Naive thymus-derived CD8-positive, alpha-beta T cell (primary cell): ENCODE measurements at regions not wholly inside any gene's neighbourhood (a gene's known extent, or its start where the extent isn't known, plus 50 kb on each side); places are given as distances from the start of the nearest gene placed in this dataset.
"Not testable (repeated sequence)": the region's sequence is repeated elsewhere in the genome, so short reads cannot be mapped to it uniquely, and the experiment has no call there.

Source experiments
- ATAC-seq, 2 donors: fragments of 150-1000 bp; cut with Tn5 transposase in 1 of 2; sonication (Bioruptor Pico), chemical (Tn5 transposase) in 1 of 2; 1 replicate in 1 of 2; 2 replicates in 1 of 2; pipeline ENCODE4 v1.10.0; 2021; ENCODE audit warnings: mild to moderate bottlenecking in 2 of 2, moderate library complexity in 2 of 2
- POLR2A ChIA-PET: fragments of 350-600 bp; sonication (Branson Sonifier 250); formaldehyde crosslinking; loops from one replicate; lab custom pipeline; 2021; ENCODE audit warnings: antibody characterized with exemption; lab: Charles Lee
- DNase-seq, 10 donors: peaks; one replicate each; pipeline versions ENCODE4 v3.0.0 to v3.0.0-alpha.2; 2020 to 2022
- H3K27ac Mint-ChIP-seq, 10 donors: one replicate each; pipeline ENCODE4 v1.8.0; 2020 to 2022; ENCODE audit warnings: mild to moderate bottlenecking in 10 of 10, mixed read lengths in 10 of 10, moderate library complexity in 4 of 10, inconsistent platforms in 1 of 10
- H3K27me3 Mint-ChIP-seq, 5 donors: one replicate each; pipeline ENCODE4 v1.8.0; 2021 to 2022; ENCODE audit warnings: mixed read lengths in 5 of 5
- H3K36me3 Mint-ChIP-seq, 3 donors: one replicate each; pipeline ENCODE4 v1.8.0; 2020 to 2022; ENCODE audit warnings: mixed read lengths in 3 of 3, mild to moderate bottlenecking in 2 of 3, inconsistent platforms in 1 of 3
- H3K4me1 Mint-ChIP-seq, 4 donors: one replicate each; pipeline ENCODE4 v1.8.0; 2021 to 2022; ENCODE audit warnings: mixed read lengths in 4 of 4
- H3K4me3 Mint-ChIP-seq, 10 donors: one replicate each; pipeline ENCODE4 v1.8.0; 2020 to 2022; ENCODE audit warnings: mild to moderate bottlenecking in 10 of 10, mixed read lengths in 10 of 10, moderate library complexity in 6 of 10, inconsistent platforms in 1 of 10
- H3K9me3 Mint-ChIP-seq, 9 donors: one replicate each; pipeline ENCODE4 v1.8.0; 2020 to 2022; ENCODE audit warnings: mixed read lengths in 9 of 9, mild to moderate bottlenecking in 3 of 9, inconsistent platforms in 1 of 9, moderate library complexity in 1 of 9

- Mint-ChIP-seq H3K36me3 (no peaks in the 10 kb centered on the region), H3K4me1 (no peaks in the 10 kb centered on the region), H3K27me3 (peaks cover 3 to 20% (median 7%) of the 10 kb centered on the region in 5 donors), H3K9me3 (no peaks in the 10 kb centered on the region), H3K4me3 (no peak overlapping the region), H3K27ac (no peak overlapping the region)
- DNase-seq (no peak), ATAC-seq (no peak)
- POLR2A ChIA-PET = no interaction called here
These were observed 57.8 kb downstream of the TRIL start for GRCh38 chr7:28900311-28900710.

GRCh38 chr7:28893888-28894287 is 64.2 kb downstream of the TRIL start:
- H3K27ac Mint-ChIP-seq = no peak overlapping the region
- H3K4me3 Mint-ChIP-seq = no peak overlapping the region
- ATAC-seq (no peak), DNase-seq (no peak)
- peaks cover 3 to 10% (median 4%) of the 10 kb centered on the region in 5 donors for H3K27me3 Mint-ChIP-seq
- no peaks in the 10 kb centered on the region for H3K4me1 Mint-ChIP-seq
- H3K9me3 Mint-ChIP-seq = no peaks in the 10 kb centered on the region
- POLR2A ChIA-PET = no interaction called here
- H3K36me3 Mint-ChIP-seq = no peaks in the 10 kb centered on the region

- ATAC-seq, POLR2A ChIA-PET, H3K36me3 Mint-ChIP-seq, H3K4me3 Mint-ChIP-seq, DNase-seq, H3K4me1 Mint-ChIP-seq, H3K9me3 Mint-ChIP-seq, H3K27ac Mint-ChIP-seq: not testable (repeated sequence)
- H3K27me3 Mint-ChIP-seq = peaks cover 7 to 17% (median 11%) of the 10 kb centered on the region in 5 donors
These were observed 66.3 kb downstream of the TRIL start for GRCh38 chr7:28891876-28892234.

- Mint-ChIP-seq H3K27me3 (peaks cover 8 to 20% (median 14%) of the 10 kb centered on the region in 5 donors), H3K27ac (peak overlapping the region in 1 of 10 donors; percentile 46), H3K4me3 (no peak overlapping the region), H3K4me1 (no peaks in the 10 kb centered on the region), H3K9me3 (peaks cover 0 to 2% (median 0%) of the 10 kb centered on the region in 9 donors), H3K36me3 (no peaks in the 10 kb centered on the region)
- no peak for ATAC-seq
- DNase-seq = no peak
- POLR2A ChIA-PET = no interaction called here
These were observed 66.8 kb downstream of the TRIL start for GRCh38 chr7:28891192-28891875.

GRCh38 chr7:28890137-28890536 is 68.0 kb downstream of the TRIL start:
- Mint-ChIP-seq H3K27ac (no peak overlapping the region), H3K4me3 (no peak overlapping the region), H3K9me3 (peaks cover 0 to 2% (median 0%) of the 10 kb centered on the region in 9 donors), H3K27me3 (peaks cover 12 to 27% (median 17%) of the 10 kb centered on the region in 5 donors), H3K36me3 (no peaks in the 10 kb centered on the region), H3K4me1 (no peaks in the 10 kb centered on the region)
- POLR2A ChIA-PET = no interaction called here
- DNase-seq (no peak), ATAC-seq (no peak)

GRCh38 chr7:28889290-28889689 is 68.8 kb downstream of the TRIL start:
- ATAC-seq (no peak), DNase-seq (no peak)
- Mint-ChIP-seq H3K4me1 (no peaks in the 10 kb centered on the region), H3K27me3 (peaks cover 16 to 30% (median 19%) of the 10 kb centered on the region in 5 donors), H3K9me3 (peaks cover 0 to 2% (median 0%) of the 10 kb centered on the region in 9 donors), H3K27ac (no peak overlapping the region), H3K4me3 (no peak overlapping the region), H3K36me3 (no peaks in the 10 kb centered on the region)
- POLR2A ChIA-PET = no interaction called here

GRCh38 chr7:28885771-28886170 is 72.4 kb downstream of the TRIL start:
- peaks cover 0 to 2% (median 0%) of the 10 kb centered on the region in 9 donors for H3K9me3 Mint-ChIP-seq
- H3K4me3 Mint-ChIP-seq = no peak overlapping the region
- H3K27me3 Mint-ChIP-seq = peaks cover 21 to 50% (median 32%) of the 10 kb centered on the region in 5 donors
- ATAC-seq (no peak), DNase-seq (no peak)
- POLR2A ChIA-PET = no interaction called here
- H3K27ac Mint-ChIP-seq = no peak overlapping the region
- no peaks in the 10 kb centered on the region for H3K36me3 Mint-ChIP-seq
- H3K4me1 Mint-ChIP-seq = no peaks in the 10 kb centered on the region

GRCh38 chr7:28882869-28883470 is 75.2 kb downstream of the TRIL start:
- no peak for DNase-seq
- H3K27me3 Mint-ChIP-seq = peaks cover 16 to 54% (median 37%) of the 10 kb centered on the region in 5 donors
- POLR2A ChIA-PET = interaction anchor here (0.6 kb wide), 1 partner anchor 267 kb away, joined by 3 read pairs; no protein-coding TSS in a partner anchor
- no peak for ATAC-seq
- H3K36me3 Mint-ChIP-seq = no peaks in the 10 kb centered on the region
- H3K4me1 Mint-ChIP-seq = no peaks in the 10 kb centered on the region
- no peak overlapping the region for H3K4me3 Mint-ChIP-seq
- no peaks in the 10 kb centered on the region for H3K9me3 Mint-ChIP-seq
- no peak overlapping the region for H3K27ac Mint-ChIP-seq

GRCh38 chr7:28879105-28879504 is 79.0 kb downstream of the TRIL start:
- no peak for ATAC-seq
- no peaks in the 10 kb centered on the region for H3K4me1 Mint-ChIP-seq
- H3K36me3 Mint-ChIP-seq = no peaks in the 10 kb centered on the region
- H3K4me3 Mint-ChIP-seq = no peak overlapping the region
- H3K27ac Mint-ChIP-seq = no peak overlapping the region
- H3K27me3 Mint-ChIP-seq = peaks cover 5 to 56% (median 29%) of the 10 kb centered on the region in 5 donors
- POLR2A ChIA-PET = no interaction called here
- no peak for DNase-seq
- no peaks in the 10 kb centered on the region for H3K9me3 Mint-ChIP-seq

GRCh38 chr7:28878481-28878880 is 79.6 kb downstream of the TRIL start:
- ATAC-seq = no peak
- Mint-ChIP-seq H3K9me3 (no peaks in the 10 kb centered on the region), H3K4me1 (no peaks in the 10 kb centered on the region), H3K36me3 (no peaks in the 10 kb centered on the region), H3K4me3 (no peak overlapping the region), H3K27me3 (peaks cover 4 to 53% (median 28%) of the 10 kb centered on the region in 5 donors), H3K27ac (no peak overlapping the region)
- no peak for DNase-seq
- POLR2A ChIA-PET = no interaction called here
